Gastroesophageal sphincter (tissue), 4 donors: ENCODE measurements at regions not wholly inside any gene's neighbourhood (a gene's known extent, or its start where the extent isn't known, plus 50 kb on each side); places are given as distances from the start of the nearest gene placed in this dataset.
"Not testable (repeated sequence)": the region's sequence is repeated elsewhere in the genome, so short reads cannot be mapped to it uniquely, and the experiment has no call there.

ENCODE experiments used
- ATAC-seq: fragments of 150-250 bp; one replicate; pipeline ENCODE4 v1.9.1; 2016; ENCODE audit warnings: mild to moderate bottlenecking, moderate library complexity
- H3K27ac ChIP-seq, 4 donors: fragments of 200-600 bp; sonication (generic) in 3 of 4; 1 replicate in 3 of 4; 2 replicates in 1 of 4; pipeline ENCODE4 v1.5.1; 2016 to 2019
- H3K27me3 ChIP-seq: fragments of 200-600 bp; sonication (generic); one replicate; pipeline ENCODE4 v1.5.1; 2019
- H3K36me3 ChIP-seq, 2 donors: fragments of 200-600 bp; sonication (generic); one replicate each; pipeline ENCODE4 v1.5.1; 2019; ENCODE audit warnings: control low read depth in 1 of 2
- H3K4me1 ChIP-seq, 3 donors: fragments of 200-600 bp; sonication (generic); 1 replicate in 2 of 3; 2 replicates in 1 of 3; pipeline ENCODE4 v1.5.1; 2016 to 2019; ENCODE audit warnings: control low read depth in 2 of 3
- H3K4me3 ChIP-seq, 2 donors: fragments of 200-600 bp; sonication (generic); one replicate each; pipeline ENCODE4 v1.5.1; 2019; ENCODE audit warnings: mild to moderate bottlenecking in 1 of 2, moderate library complexity in 1 of 2
- H3K9me3 ChIP-seq, 3 donors: fragments of 200-600 bp; sonication (generic); one replicate each; pipeline ENCODE4 v1.5.1; 2017 to 2019; ENCODE audit warnings: control low read depth in 2 of 3
- CTCF ChIP-seq, 4 experiments: fragments of 200-600 bp in 2 of 4; fragments of 450-650 bp in 2 of 4; sonication (generic) in 1 of 4; IDR thresholded peaks; one replicate each; pipeline ENCODE4 v1.5.1; 2017 to 2019; ENCODE audit warnings: antibody characterized with exemption in 4 of 4, mild to moderate bottlenecking in 2 of 4, moderate library complexity in 2 of 4
- EP300 ChIP-seq: sonication (generic); formaldehyde crosslinking; IDR thresholded peaks from one replicate; pipeline ENCODE4 v1.6.1; 2017; ENCODE audit warnings: antibody characterized with exemption, mild to moderate bottlenecking
- POLR2A ChIP-seq, 2 donors: fragments of 450-650 bp; IDR thresholded peaks; one replicate each; pipeline ENCODE4 v1.6.1; 2017; ENCODE audit warnings: antibody characterized with exemption in 2 of 2, mild to moderate bottlenecking in 2 of 2, moderate library complexity in 1 of 2
- POLR2AphosphoS5 ChIP-seq: sonication (generic); formaldehyde crosslinking; IDR thresholded peaks from one replicate; pipeline ENCODE4 v1.6.1; 2017; ENCODE audit warnings: antibody characterized with exemption
- WGBS, 2 donors: methylation state at CpG; one replicate each; pipeline ENCODE4 v1.1.5; 2018; ENCODE audit warnings: low coverage in 1 of 2; 5-methylcytosine and 5-hydroxymethylcytosine counted together

GRCh38 chrX:7996414-7996813 is 69.2 kb upstream of the PNPLA4 start:
- ATAC-seq: no peak
- no peak for TF ChIP-seq POLR2A (IDR thresholded peaks at IDR 0.05)
- peak; percentile 25 to 66 (median 58) for TF ChIP-seq CTCF (IDR thresholded peaks at IDR 0.05)
- no peak for TF ChIP-seq POLR2AphosphoS5
- no peak for TF ChIP-seq EP300
- Histone ChIP-seq H3K36me3 (no peaks in the 10 kb centered on the region), H3K27ac (no peak overlapping the region), H3K27me3 (no peaks in the 10 kb centered on the region), H3K4me1 (no peaks in the 10 kb centered on the region), H3K9me3 (no peaks in the 10 kb centered on the region), H3K4me3 (no peak overlapping the region)
- WGBS, 2 donors: 0 to 23% methylated on average over 2 of the region's 2 CpGs

GRCh38 chrX:7993873-7994272 is 66.7 kb upstream of the PNPLA4 start:
- Histone ChIP-seq H3K4me1 (no peaks in the 10 kb centered on the region), H3K27ac (no peak overlapping the region), H3K36me3 (no peaks in the 10 kb centered on the region), H3K9me3 (no peaks in the 10 kb centered on the region), H3K4me3 (no peak overlapping the region), H3K27me3 (no peaks in the 10 kb centered on the region)
- ATAC-seq: no peak
- TF ChIP-seq POLR2A (IDR thresholded peaks at IDR 0.05): no peak
- no peak for TF ChIP-seq POLR2AphosphoS5
- no peak for TF ChIP-seq CTCF (IDR thresholded peaks at IDR 0.05)
- no peak for TF ChIP-seq EP300
- WGBS, 2 donors: 73 to 92% methylated on average over 2 to 3 of the region's 4 CpGs

- not testable (repeated sequence) for H3K27me3 ChIP-seq, H3K27ac ChIP-seq, H3K9me3 ChIP-seq, ATAC-seq, H3K4me1 ChIP-seq, H3K4me3 ChIP-seq, H3K36me3 ChIP-seq
- WGBS, 2 donors: 25 to 70% methylated on average over 2 of the region's 6 CpGs
Observed at GRCh38 chrX:7988013-7988759, 61.0 kb upstream of the PNPLA4 start.

GRCh38 chrX:7987160-7988012 is 60.2 kb upstream of the PNPLA4 start:
- TF ChIP-seq CTCF (IDR thresholded peaks at IDR 0.05): no peak
- TF ChIP-seq POLR2A (IDR thresholded peaks at IDR 0.05): no peak
- TF ChIP-seq POLR2AphosphoS5: no peak
- no peak for TF ChIP-seq EP300
- H3K9me3 ChIP-seq: no peaks in the 10 kb centered on the region
- WGBS, 2 donors: 61 to 62% methylated on average over 4 of the region's 6 CpGs
- H3K4me1 ChIP-seq: no peaks in the 10 kb centered on the region
- no peak for ATAC-seq
- H3K27ac ChIP-seq: no peak overlapping the region
- no peaks in the 10 kb centered on the region for H3K27me3 ChIP-seq
- no peak overlapping the region for H3K4me3 ChIP-seq
- H3K36me3 ChIP-seq: no peaks in the 10 kb centered on the region

GRCh38 chrX:7986738-7987137 is 59.5 kb upstream of the PNPLA4 start:
- not testable (repeated sequence) for H3K27ac ChIP-seq, H3K4me1 ChIP-seq, H3K27me3 ChIP-seq, H3K36me3 ChIP-seq, H3K9me3 ChIP-seq, ATAC-seq, H3K4me3 ChIP-seq
- WGBS, 2 donors: 92 to 95% methylated on average over 4 to 5 of the region's 9 CpGs

GRCh38 chrX:7985568-7985967 is 58.4 kb upstream of the PNPLA4 start:
- no peaks in the 10 kb centered on the region for H3K27me3 ChIP-seq
- TF ChIP-seq POLR2A (IDR thresholded peaks at IDR 0.05): no peak
- TF ChIP-seq POLR2AphosphoS5: no peak
- no peak for TF ChIP-seq CTCF (IDR thresholded peaks at IDR 0.05)
- TF ChIP-seq EP300: no peak
- H3K4me1 ChIP-seq: no peaks in the 10 kb centered on the region
- no peak overlapping the region for H3K27ac ChIP-seq
- no peak overlapping the region for H3K4me3 ChIP-seq
- ATAC-seq: no peak
- H3K9me3 ChIP-seq: no peaks in the 10 kb centered on the region
- no peaks in the 10 kb centered on the region for H3K36me3 ChIP-seq
